HUES64 (cell line): ENCODE measurements at regions not wholly inside any gene's neighbourhood (a gene's known extent, or its start where the extent isn't known, plus 50 kb on each side); places are given as distances from the start of the nearest gene placed in this dataset.

ENCODE experiments used
- H3K27ac ChIP-seq: 2 replicates; pipeline ENCODE4 v1.7.0; 2013; ENCODE audit warnings: low read depth, low read length, inconsistent platforms
- H3K27me3 ChIP-seq: 2 replicates; pipeline ENCODE4 v1.6.1; 2013; ENCODE audit warnings: mild to moderate bottlenecking, low read length; ENCODE audit not compliant: insufficient read depth
- H3K36me3 ChIP-seq: 2 replicates; pipeline ENCODE4 v1.6.1; 2013; ENCODE audit warnings: mild to moderate bottlenecking, low read length; ENCODE audit not compliant: insufficient read depth
- H3K4me1 ChIP-seq: 2 replicates; pipeline ENCODE4 v1.6.1; 2013; ENCODE audit warnings: mild to moderate bottlenecking, low read length, moderate library complexity; ENCODE audit not compliant: insufficient read depth
- H3K4me3 ChIP-seq: 2 replicates; pipeline ENCODE4 v1.5.1; 2013; ENCODE audit warnings: mild to moderate bottlenecking, low read length, moderate library complexity
- H3K9ac ChIP-seq: 2 replicates; pipeline ENCODE4 v1.6.1; 2013; ENCODE audit warnings: mild to moderate bottlenecking, low read depth, low read length
- H3K9me3 ChIP-seq: 2 replicates; pipeline ENCODE4 v1.6.1; 2013; ENCODE audit warnings: low read depth, low read length; ENCODE audit not compliant: insufficient read depth
- WGBS: fragments of 150-250, 120-280 bp; methylation state at CpG from one replicate; pipeline ENCODE4 v1.1.7; 2013; ENCODE audit warnings: missing lambda C conversion rate; 5-methylcytosine and 5-hydroxymethylcytosine counted together

DNA sequence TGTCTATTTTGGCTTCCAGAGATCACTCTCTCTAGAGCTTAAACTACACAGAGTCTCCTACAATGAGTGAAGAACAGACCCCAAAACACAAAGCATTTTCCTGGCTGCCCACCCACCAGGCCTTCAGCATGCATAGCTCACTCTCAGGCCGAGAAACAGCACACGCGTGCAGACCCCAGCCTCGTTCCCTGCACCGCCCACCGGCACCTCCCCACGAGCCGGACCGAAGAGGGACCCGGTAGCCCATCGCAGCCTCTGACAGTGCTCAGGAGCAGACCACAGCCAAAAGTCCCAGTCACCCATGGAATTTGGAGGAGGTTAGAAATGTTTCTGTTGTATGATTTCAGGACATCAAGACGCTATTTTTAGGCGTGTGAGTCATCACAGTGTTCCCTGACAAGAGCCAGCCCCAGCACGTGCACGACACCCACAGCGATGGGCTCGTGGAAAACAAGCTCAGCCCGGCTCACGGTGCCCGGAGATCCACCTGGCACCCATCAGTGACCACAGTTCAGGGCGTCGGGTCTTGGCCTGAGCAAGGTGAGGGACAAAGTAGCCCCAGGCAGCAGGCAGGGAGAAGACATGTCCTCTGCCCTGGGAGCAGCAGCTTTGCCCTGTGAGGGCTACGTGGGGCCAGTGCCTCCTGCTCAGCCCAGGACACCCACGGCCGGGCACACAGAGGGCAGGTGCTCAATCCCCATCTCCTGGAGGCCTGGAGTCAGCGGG is 50.1 kb upstream of the SPACA7 start:
- Histone ChIP-seq H3K9ac (no peak overlapping the region), H3K9me3 (no peaks in the 10 kb centered on the region), H3K36me3 (no peaks in the 10 kb centered on the region), H3K4me3 (no peak overlapping the region), H3K27ac (no peak overlapping the region), H3K4me1 (no peaks in the 10 kb centered on the region), H3K27me3 (no peaks in the 10 kb centered on the region)
- 91% methylated on average over 26 of the region's 26 CpGs for WGBS
